Colon (tissue), 2 donors: ENCODE measurements at regions not wholly inside any gene's neighbourhood (a gene's known extent, or its start where the extent isn't known, plus 50 kb on each side); places are given as distances from the start of the nearest gene placed in this dataset.

ENCODE experiments used
- FAIRE-seq: peaks from 2 replicates; lab custom pipeline; 2012; peaks lifted over from hg19 to GRCh38; lab: Jason Lieb, UNC
- donor health status: control.
- donor health status: control.

DNA sequence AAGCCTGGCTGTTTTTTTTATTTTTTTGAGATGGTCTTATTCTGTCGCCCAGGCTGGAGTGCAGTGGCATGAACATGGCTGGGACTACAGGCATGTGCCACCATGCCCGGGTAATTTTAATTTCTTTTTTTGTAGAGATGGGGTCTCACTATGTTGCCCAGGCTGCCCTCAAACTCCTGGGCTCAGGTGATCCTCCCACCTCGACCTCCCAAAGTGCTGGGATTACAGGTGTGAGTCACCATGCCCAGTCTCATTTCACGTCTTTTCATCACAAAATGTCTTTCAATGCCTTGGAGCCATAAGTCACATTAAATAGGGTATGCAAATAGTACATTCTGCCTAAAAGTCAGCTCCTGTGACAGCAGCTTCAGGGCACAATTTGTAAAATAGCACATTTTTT lies 52.8 kb downstream of the SOX2 start:
- FAIRE-seq = no peak

DNA sequence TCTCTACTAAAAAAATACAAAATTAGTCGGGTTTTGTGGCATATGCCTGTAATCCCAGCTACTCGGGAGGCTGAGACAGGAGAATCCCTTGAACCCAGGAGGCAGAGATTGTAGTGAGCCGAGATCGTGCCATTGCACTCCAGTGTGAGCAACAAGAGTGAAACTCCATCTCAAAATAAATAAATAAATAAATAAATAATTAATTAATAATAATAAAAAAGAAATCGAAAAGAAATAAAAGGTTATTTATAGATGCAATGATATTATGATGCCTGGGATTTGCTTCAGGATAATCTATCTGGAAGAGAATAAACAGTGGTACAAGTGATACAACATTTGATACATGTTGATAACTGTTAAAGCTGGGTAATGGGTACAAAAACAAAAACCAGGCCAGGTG lies 58.6 kb downstream of the SOX2 start:
- FAIRE-seq = no peak

DNA sequence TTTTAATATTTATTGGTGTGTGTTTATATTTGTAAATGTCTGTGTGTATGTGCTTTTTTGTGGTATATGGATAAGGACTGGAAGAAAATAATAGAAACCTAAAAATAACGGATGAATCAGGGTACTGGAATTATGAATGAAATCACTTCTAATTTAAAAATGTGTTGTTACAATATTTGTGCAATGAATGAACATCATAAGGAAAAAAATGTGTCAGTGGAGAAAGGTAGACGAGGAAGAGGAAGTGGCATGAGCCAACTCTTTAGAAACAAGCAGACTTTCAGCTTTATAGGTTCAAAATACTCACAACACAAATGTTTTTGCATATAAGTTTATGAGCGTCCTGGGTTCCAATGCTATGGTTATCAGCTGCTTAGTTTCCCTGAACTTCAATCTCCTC lies 59.4 kb downstream of the SOX2 start:
- no peak for FAIRE-seq

DNA sequence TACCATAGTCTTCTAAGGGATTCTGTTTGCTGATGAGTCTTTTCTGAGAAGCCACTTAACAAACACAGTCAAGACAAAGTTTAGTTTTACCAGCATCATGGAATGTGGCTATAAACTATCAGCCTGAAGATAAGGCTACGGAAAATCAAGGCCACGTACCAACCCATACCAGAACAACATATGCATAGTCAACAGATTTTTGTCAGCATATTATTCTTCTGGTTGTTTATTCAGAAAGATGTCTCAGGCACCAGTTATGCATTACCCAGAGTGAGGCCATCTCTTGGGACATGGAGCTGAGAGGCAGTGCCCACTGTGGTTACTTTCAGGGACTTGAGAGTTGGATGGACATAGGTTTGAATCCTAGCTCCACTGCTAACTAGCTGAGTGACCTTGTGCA lies 60.4 kb downstream of the SOX2 start:
- no peak for FAIRE-seq

DNA sequence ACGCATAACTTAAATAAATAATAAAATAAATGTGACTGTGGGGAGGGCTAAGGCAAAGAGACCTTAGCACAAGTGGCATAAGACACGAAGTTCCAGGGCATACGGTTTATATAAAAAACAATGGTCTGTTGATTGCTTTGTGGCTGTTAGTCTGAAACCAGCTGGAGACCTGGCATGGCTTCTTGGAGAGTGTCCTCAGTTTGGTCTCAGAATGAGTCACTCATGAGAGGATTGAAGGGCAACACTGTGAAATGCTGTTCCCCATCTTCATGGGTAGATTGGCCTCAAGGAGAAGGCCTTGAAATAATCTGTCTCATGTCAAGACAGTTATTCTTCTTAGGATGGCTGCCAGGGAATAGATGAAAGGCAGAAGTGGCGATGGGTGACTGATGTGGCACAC lies 62.2 kb downstream of the SOX2 start:
- FAIRE-seq = no peak

DNA sequence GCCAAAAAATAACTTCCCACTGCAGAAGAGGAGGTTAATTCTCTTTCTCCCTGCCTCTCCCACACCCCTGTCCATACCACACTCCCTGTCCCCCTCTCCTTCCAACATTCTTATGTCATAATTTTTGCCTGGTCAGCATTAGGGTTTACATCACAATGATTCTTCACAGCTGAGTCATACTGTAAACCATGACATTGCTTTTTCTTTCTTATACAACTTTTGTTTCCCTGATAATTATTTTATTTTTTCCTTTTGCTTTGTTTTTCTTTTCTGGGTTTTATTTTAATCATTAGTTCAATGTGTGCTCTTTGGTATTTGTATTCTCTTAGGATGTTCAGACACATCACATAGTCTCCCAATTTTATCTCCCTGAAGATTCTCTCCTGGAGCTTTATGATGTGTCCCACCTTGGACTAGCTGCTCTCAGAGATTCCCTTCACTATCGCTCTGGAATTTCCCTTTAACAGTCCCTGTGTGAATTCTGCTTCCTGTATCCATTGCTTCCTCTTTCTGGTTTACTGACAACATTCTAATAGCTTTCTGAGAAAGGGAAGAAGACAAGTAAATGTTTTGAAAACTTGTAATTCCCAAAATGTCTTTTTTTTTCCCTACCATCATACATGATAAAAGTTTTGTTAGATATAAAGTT lies 70.7 kb downstream of the SOX2 start:
- FAIRE-seq = no peak

DNA sequence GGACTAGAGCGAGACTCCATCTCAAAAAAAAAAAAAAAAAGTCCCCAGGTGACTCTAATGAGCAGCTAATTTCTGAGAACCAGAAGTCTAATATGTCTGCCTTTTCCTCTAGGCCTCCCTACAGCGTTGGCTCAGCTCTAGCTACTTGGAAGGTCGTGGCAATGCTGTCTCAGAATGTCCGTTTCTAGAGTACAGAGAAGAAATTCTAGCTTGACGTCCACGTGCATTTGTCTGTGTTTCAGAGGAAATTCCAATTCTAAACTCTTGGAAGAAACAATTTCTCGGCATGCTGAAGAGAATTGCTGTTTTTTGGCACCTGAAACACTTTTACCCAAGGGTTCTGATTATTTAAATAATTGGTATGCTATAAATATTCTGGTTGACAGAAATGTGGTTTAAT lies 78.8 kb downstream of the SOX2 start:
- no peak for FAIRE-seq

DNA sequence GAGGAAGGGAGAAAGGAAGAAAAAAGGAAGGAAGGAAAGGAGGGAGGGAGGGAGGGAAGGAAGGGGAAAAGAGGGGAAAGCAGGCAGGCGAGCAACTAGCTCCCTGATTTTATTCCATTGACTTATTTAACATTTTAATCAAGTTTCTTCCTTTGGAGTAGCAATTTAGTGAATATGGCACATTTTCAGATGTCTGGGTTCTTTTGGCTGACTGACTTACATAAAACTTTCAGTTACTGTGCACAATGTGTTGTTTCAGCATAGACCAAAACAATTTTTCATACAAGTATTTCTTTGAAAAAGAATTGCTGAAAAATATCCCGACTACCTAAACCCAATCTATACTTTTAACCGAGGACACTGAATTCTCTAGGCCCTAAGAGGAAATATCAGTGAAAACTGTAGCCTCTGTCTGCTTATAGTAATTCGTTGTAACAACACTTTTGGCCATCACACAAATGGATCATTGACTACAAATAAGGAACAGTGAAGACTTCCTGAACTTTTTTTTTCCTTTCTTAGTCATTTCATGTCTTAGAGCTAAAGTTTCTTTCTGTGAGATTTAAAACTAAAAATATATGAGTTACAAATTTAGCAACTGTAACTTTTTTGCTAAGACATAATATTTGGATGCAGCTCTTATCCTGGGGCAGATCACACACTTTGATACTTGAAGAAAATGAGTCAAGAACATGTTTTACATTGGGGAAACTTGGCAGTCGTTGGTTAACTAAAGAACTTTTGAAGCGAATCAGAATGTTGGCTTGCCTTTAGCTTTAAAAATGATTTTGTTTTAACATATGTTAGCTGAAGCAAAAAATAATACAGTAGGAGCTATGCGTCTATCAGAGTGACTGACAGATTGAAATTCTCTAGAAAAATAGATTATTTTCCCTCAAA lies 79.6 kb downstream of the SOX2 start:
- FAIRE-seq = no peak

DNA sequence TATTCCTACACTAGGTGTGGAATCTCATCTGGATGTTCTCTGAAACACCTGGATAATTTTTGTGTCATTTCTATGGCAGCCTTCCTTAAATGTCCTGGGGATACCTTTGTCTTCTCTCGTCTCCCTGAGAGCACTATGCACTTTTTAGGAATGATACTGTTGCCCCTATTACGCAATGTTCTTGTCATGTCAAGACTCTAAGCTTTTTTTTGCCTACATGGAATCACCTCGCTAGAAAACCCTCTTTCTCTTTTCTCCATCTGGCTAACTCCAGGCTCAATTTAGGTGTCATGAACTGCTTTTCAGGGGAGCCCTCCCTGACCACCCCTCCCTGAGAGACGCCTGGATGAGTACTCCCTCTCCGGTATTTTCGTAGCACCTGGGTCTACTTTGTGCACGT lies 81.3 kb downstream of the SOX2 start:
- no peak for FAIRE-seq

DNA sequence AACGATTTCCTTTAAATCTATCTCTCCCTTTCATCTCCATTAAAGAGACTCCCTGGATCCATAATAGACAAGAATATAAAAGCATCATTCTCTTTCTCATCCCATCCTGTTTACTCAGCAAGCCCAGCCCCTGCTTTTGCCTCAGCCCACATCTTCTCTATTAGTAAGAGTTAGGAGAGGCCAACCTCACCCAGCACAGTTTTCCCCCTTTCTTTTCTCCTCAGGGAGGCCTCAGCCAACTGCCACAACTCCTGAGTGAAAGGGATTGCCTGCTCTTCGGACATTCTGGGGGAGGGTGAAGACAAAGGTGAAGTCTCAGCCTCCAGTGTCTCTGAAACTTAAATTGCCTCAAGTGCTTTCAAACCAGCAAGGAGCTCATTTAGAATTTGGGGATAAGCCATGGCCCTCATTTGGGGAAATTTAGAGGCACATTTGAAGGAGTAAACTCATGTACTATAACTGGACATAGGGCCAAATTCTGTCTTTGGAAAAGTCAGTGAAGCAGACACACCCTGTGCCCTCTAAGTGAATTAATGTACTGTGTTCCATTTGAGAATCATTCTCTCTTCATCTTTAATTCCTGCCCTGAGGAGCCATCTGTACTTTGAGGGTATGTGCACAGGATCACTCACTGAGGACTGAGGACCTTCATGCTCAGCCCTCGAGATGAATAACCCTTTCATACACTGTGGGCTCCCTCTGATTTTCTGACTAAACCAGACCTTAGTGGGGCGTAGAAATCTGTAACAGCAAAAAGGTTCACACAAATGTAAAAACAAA lies 82.5 kb downstream of the SOX2 start:
- FAIRE-seq = no peak

DNA sequence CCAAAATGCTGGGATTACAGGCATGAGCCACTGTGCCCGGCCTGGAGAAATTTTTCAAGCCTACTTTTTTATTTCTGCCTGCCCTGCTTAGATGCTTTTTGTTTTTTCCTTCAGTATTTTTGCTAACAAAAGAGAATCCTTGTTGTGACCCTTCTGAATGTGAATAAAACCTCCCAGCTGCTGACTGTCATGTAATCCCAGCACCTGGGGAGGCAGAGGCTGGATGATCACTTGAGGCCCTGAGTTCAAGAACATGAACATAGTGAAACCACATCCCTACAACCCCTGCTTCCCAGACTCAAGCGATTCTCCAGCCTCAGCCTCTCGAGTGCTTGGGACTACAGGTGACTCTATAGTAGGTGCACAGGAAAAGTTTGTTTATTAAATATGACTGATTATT lies 84.9 kb downstream of the SOX2 start:
- FAIRE-seq = no peak

DNA sequence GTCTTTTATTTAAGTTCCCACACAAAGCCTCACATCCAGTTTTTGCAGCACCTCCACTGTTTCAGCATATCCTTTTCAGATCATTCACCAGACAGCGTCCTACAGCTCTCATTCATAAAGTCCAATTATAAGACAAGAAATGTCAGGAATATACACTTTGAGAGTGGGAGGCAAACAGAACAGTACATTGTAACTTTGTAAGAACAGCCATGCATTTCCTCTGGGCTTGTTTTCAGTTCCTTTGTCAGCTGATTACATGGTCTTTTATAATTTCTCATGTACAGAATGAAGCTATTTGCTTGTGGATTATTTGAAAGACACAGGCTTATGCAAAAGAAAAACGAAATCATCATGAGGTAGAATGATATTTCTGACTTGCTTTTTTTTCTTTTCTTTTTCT lies 85.7 kb downstream of the SOX2 start:
- FAIRE-seq = no peak

DNA sequence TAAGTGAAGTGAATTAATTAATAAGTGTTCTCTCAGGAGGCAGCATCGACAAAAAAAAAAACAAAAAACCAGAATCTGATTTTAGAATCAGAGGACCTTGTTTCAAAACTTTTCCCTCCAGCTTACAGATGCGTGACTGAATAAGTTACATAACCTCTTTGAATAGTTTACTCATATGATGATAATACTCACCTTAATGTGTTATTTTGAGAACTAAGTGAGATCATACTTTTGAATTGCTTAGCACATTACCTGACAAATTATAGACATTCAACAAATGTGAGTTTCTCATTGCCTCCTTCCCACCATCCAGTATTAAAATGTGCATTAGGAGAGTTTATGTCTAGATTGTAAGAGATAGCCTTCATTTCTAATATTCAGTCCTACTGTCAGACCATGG lies 94.0 kb downstream of the SOX2 start:
- FAIRE-seq = no peak

DNA sequence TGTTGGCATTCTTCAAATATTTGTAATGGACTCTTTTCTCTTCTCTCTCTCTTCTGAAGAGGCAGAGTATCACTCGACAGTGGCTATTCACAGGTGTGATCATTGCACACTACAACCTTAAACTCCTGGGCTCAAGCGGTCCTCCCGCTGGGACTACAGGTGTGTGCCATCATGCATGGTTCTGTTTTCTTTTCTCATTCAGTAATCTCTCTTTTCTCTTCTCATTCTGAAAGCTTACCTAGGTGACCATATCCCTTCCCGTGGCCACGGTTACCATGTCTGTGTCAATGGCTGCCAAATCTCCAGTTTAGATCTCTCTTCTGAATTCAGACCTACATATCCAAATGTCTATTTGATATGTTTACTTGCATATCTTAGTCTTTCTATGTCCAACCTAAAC lies 96.3 kb downstream of the SOX2 start:
- no peak for FAIRE-seq

DNA sequence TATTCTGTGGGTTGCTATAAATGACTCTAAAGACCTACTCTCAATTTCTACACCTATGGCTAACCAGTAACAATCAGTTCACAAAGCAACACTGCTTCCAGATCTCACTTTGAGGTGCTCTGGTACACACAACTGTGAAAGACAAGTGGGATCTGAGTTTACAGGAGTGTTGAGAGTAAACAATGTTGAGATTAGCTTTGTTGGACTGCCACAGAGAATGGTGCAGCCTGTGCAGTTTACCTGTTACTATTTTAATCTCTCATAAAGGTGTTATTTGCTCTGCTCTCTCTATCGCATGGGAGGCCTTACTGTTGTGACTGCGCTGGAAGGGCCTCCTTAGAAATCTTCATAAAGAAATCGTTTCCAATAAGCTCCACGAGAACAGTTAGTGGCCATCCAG lies 112.0 kb downstream of the SOX2 start:
- no peak for FAIRE-seq

DNA sequence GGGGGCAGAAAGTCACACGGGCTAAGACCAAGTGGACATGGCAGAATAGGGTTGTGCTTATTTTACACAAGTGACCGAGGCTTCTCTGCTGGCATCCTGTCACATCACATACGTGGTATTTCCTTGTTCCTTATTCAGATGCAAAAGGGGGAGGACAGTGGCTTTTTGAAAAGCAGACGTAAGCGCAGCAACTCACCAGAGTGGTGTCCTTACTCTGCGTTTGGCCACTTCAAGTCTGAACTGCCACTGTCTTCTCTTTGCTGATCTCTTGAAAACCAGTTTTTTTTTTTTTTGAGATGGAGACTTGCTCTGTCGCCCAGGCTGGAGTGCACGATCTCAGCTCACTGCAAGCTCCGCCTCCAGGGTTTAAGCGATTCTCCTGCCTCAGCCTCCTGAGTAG lies 113.2 kb downstream of the SOX2 start:
- FAIRE-seq = no peak

DNA sequence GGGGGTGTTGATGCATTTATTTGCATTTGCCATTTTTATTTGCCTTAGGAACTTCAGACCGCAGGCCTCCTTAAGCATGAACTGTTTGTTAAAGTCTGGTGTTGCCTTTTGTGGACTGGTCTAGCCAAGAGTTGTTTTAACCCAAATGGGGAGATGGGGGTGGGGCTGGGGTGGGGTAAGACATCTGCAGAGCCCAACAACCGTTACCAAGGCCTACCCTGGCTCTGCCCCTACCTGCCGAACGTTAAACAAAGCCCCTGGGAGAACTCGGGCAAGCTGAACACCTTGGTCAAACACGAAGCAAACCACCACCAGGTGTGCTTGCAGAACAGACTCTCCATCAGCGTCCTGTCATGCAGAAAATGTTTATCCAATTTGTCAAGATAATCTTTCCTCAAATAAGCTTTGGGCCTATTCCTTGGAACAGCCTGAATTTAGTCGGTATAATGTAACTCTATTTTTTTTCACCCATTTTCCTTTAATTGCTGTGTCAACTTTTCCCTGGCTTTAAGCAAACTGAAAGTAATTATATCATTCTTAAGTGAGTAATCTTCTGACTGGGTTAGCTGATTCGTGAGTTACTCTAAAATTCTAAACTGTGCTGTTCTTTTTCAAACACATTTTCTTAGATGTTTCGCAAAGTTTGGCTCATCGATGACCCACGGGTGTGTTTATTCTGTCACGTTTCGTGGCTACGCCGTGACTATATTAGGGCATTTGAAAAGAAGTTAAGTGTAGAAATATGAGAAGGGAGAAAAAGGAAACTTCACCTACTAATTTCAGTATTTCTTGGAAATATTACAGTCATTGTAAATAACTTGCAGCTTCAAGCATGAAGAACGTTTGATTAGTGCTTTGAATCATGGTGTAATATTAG lies 127.6 kb downstream of the SOX2 start:
- FAIRE-seq = no peak

DNA sequence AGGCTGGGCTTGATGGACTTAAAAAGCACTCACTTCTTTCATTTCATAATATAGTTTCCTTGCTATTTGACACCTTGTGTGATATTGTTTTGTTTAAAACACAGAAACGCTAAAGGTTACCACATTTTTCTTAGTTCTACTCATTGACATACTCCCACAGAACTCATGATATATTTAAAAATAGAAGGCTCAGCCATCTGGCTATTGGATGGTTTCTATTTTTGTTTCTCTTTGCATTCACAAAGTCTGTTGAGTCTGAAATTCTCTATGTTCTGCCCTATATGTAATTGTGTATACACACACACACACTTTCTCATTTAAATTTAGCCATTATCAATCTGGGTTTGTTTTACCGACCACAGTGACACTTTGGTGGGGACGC lies 128.2 kb downstream of the SOX2 start:
- FAIRE-seq = no peak

DNA sequence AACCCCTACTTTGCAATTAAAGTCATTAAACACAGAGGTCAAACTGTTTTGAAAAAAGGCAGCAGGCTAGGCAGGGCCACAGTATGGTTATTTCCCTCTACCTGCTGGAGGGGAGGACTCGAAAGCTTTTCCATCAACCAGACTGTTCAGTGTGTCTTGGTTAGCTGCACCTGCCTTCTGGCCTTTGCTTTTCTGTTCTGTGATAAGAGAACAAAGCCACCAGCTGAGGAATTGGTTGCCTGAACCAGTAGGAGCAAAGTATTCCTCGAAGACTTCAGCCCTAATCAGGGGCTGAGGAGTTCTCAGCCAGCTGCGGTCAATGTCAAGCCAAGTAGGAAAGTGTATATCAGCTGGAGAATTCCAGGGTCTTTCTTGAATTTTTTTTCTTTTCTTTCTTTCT lies 132.5 kb downstream of the SOX2 start:
- no peak for FAIRE-seq

DNA sequence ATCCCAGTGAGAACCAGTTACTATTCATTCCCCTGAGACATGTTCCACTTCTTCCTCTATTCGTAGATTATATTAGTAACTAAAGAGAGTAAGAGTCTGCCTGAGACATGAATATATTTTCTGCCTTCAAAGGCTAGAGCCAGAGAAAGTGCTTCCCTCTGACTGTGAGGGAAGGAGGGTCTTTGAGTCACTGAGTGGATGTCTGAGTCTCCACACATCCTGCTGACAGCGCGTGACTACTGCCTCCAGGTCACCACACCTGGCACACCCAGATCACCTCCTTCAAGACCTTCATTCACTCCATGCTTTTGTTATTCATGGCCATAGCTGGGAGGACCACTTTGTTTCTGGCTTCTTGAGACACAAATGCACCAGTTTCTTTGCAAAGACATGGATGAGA lies 135.6 kb downstream of the SOX2 start:
- no peak for FAIRE-seq

DNA sequence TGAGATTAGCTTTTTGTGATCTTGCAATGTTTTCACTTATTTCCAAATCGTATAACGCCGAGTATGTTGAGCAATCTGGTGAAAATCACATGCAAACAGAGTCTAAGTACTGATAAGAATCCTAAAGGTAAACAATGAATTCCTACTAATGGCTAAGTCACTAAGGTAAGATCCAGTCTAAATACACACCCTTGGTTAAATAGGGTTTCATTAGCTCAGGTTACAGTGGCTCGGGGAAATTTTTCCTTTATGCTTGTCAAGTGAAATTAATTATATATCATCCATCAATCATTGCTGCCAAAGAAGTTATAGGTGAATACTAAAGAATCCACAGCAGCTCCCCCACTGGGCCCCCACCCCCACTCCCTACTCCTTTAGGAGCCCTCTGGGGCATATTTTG lies 139.3 kb downstream of the SOX2 start:
- FAIRE-seq = no peak

DNA sequence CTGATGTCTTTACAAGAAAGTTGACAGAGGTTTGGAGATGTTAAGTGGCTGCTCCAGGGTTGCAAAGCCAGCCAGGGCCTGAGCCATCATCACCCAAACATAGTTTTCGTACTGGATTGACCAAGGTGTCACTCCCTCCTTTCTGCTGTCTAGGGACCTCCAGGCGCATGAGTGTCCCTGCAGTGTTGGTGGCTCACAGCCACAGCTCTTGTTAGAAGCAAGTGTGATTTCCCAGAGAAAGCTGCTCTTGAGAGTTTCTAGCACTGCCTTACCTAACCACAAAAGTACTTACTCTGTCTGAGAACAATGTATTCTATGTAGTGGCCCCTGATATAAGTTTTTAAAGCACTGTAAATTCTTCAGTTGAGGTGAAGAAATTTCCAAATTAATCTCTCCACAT lies 144.1 kb downstream of the SOX2 start:
- no peak for FAIRE-seq
